ENCODE measurements at regions not wholly inside any gene's neighbourhood (a gene's known extent, or its start where the extent isn't known, plus 50 kb on each side); places are given as distances from the start of the nearest gene placed in this dataset.
"Not testable (repeated sequence)": the region's sequence is repeated elsewhere in the genome, so short reads cannot be mapped to it uniquely, and the experiment has no call there.

DNA sequence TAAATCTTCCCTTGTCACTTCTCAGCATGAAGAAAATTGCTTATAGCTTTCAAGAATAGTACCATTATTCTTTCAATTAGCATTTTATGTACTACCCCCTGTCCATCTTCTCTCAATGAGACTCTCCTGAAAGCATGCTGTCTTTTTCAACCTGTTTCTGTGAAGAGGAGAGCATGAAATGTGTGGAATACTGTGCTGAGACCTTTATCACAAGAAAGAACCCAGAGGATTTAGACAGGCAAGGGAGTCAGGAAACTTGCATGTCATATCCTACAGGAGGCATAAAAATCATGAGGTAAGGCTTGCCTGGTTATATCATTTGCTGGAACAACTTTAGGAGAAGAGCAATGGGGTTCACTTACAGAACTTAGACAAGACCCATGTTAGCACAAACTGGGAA, 56.7 kb upstream of the LPAR1 start:
- Mint-ChIP-seq H3K9me3 (no peaks in the 10 kb centered on the region), H3K27ac (no peak overlapping the region), H3K4me3 (no peak overlapping the region), H3K4me1 (no peaks in the 10 kb centered on the region), H3K36me3 (no peaks in the 10 kb centered on the region), H3K27me3 (no peaks in the 10 kb centered on the region)
- no peak for ATAC-seq

DNA sequence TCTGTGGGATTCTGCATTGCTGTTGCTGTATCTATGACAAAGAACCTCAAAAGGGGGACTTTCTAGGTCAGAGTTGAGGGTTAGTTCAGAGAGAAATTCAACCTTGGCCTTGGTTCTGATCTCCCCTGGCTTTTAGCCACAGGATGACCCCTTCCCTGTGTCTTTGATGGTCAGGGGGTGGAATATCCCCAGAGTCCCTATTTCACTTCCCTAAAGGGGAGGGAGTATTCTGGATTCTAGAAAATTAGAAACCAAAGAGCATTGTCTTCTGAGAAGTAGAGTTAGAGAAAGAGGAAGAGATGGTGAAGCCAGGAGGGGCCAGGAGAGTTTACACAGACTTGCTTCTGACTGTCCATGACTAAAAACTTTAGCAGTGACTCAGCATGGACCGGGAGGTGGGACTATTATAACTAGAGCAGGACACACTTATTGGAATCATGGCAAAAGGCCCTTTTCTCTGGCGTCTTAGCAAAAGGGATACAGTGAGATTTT, 56.2 kb upstream of the LPAR1 start:
- Mint-ChIP-seq H3K36me3 (no peaks in the 10 kb centered on the region), H3K4me1 (no peaks in the 10 kb centered on the region), H3K9me3 (no peaks in the 10 kb centered on the region), H3K4me3 (no peak overlapping the region), H3K27me3 (no peaks in the 10 kb centered on the region), H3K27ac (no peak overlapping the region)
- ATAC-seq, result no peak

DNA sequence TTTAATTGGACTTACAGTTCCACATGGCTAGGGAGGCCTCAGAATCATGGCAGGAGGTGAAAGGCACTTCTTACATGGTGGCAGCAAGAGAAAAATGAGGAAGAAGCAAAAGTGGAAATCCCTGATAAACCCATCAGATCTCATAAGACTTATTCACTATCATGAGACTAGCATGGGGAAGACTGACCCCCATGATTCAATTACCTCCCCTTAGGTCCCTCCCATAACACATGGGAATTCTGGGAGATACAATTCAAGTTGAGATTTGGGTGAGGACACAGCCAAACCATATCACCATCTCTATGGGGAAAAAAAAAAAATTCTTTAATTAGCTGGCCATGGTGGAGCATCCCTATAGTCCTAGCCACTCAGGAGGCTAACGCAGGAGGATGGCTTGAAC, 53.9 kb upstream of the LPAR1 start:
- not testable (repeated sequence) for ATAC-seq, H3K27me3 Mint-ChIP-seq, H3K36me3 Mint-ChIP-seq, H3K4me1 Mint-ChIP-seq, H3K27ac Mint-ChIP-seq, H3K9me3 Mint-ChIP-seq, H3K4me3 Mint-ChIP-seq
